Activated CD4-positive, CD25-positive, alpha-beta regulatory T cell treated with anti-CD3 and anti-CD28 coated beads, Interleukin-2, amount 50 U/mL, for 24 hours (primary cell): ENCODE measurements at regions not wholly inside any gene's neighbourhood (a gene's known extent, or its start where the extent isn't known, plus 50 kb on each side); places are given as distances from the start of the nearest gene placed in this dataset.

ENCODE experiments used
- ATAC-seq, 2 donors: fragments of 150-1000 bp; cut with Tn5 transposase; one replicate each; pipeline ENCODE4 v1.10.0; 2021; ENCODE audit warnings: mild to moderate bottlenecking in 1 of 2, moderate library complexity in 1 of 2

DNA sequence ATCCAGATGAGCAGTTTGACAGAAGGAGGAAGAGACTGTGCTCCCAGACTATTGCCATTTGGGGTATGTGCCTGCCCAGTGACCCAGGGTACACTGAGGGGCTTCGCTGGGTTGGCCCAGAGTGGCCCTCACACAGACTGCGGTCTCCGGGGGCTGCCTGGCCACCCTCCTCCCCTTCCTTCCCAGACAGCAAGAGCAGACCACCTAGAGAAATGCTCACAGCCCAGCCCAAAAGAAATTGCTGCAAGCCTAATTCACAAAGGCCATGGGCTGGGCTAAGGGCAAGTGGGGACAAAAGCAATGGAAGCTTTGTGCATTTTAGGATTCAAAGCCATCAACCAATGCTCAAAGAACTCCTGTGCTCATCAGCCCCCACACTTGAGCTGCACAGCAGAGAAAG is 277.6 kb downstream of the CDC5L start:
- no peak for ATAC-seq

GRCh38 chr6:44665683-44666082 is 278.2 kb downstream of the CDC5L start:
- no peak for ATAC-seq

GRCh38 chr6:44666324-44666723 is 278.8 kb downstream of the CDC5L start:
- no peak for ATAC-seq

DNA sequence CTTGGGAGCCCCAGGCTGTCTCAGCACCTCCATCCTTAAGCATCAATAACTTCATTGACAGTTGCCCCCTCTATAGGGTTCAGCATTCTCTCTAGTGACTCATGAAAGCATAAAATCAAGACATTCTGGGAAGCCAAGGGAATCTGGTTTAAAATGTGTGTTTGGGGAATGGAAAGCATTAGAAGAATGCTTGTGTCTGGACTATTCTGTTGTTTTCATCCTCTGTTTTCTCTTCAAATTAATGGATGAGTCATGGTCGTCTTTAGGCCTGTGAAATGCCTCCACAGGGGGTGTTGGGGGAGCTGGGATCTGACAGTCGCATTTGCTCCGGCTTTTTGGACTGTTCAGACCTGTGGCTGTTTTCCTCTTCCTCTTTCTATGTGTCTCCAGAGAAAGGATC is 279.7 kb downstream of the CDC5L start:
- ATAC-seq, result no peak

GRCh38 chr6:44667668-44668390 is 280.3 kb downstream of the CDC5L start:
- peak in 1 of 2 donors; percentile 33 for ATAC-seq

GRCh38 chr6:44668391-44668930 is 281.0 kb downstream of the CDC5L start:
- no peak for ATAC-seq

DNA sequence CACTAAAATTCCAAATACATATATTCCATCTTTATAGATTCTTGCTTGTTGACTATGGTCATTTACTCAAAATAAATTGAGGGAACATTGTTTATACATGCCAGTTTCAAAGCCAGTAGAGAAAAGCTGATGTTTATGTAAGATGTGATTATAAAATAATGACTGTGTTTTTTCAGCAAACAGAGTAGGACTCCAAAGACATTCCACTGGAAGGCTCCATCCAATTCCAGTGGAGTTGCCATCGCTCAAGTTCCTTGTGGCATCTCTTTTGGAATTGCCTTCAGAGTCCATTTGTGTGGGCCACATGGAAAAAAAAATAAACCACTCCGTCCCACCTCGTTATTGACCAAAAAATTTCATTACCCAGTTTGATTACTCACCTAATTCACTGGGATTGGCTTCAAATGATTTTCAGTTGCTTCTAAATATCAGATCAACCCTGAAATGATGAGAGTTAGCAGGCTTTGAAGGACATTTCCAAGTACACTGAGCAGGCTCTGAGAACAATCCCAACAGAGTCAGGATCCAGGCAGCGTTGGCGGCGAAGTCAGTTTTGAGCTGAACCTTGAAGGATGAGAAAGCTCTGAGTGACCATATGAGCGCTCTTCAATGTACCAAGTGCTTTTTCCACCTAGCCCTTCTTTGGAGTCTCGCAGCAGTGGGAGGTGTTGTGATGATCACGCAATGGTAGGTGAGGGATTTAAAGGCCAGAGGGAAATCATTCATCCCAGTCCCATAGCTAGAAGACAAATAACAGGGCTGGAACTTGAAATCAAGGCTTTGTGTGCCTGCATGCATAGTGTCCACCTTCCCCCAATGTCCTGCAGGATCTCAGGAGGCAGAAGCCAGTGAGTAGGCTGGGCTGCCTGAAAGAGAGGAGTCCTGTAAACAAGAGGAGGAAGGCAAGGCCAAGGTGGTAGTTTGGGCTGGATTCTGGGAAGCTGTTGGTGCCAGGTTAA is 281.7 kb downstream of the CDC5L start:
- no peak for ATAC-seq

DNA sequence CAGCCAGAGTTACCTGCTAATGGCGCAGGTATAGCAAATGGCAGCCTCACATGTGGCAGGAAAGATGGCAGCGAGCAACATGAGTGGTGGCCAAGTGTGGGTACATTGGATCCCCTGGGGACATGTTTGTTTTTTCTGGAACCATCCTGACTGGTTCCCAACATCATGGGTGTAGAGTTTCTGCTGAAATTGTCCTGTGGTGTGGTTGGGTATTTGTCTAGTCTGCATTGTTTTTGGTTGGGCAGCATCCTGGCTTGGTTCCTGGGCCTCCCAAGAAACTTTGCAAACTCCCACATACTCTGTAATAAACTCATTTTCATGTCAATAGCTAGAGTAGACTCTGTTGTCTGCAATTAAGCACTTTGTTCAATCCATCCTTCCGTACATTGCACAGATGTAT is 282.6 kb downstream of the CDC5L start:
- ATAC-seq, result no peak

- ATAC-seq, result no peak
Measured at GRCh38 chr6:44671333-44671732, 283.8 kb downstream of the CDC5L start.

DNA sequence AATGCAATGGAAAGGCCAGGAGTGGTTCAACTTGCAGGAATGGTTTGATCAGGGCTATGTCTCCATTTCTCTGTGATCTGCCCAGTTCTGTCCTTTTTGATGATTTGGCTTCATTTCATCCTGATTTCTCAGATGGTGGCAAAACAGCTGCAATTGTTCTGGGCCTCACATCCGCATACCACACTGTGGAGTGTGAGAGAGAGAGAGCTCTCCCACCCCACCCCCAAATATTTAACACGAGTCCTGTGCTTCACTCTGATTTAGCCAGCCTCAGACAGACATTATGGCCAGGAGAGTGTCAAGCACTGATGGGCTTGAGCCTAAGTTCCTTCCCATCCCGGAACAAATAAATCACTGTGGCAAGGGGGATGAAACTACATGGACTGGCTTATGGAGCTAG is 284.6 kb downstream of the CDC5L start:
- ATAC-seq, result no peak

GRCh38 chr6:44672841-44673240 is 285.3 kb downstream of the CDC5L start:
- no peak for ATAC-seq

DNA sequence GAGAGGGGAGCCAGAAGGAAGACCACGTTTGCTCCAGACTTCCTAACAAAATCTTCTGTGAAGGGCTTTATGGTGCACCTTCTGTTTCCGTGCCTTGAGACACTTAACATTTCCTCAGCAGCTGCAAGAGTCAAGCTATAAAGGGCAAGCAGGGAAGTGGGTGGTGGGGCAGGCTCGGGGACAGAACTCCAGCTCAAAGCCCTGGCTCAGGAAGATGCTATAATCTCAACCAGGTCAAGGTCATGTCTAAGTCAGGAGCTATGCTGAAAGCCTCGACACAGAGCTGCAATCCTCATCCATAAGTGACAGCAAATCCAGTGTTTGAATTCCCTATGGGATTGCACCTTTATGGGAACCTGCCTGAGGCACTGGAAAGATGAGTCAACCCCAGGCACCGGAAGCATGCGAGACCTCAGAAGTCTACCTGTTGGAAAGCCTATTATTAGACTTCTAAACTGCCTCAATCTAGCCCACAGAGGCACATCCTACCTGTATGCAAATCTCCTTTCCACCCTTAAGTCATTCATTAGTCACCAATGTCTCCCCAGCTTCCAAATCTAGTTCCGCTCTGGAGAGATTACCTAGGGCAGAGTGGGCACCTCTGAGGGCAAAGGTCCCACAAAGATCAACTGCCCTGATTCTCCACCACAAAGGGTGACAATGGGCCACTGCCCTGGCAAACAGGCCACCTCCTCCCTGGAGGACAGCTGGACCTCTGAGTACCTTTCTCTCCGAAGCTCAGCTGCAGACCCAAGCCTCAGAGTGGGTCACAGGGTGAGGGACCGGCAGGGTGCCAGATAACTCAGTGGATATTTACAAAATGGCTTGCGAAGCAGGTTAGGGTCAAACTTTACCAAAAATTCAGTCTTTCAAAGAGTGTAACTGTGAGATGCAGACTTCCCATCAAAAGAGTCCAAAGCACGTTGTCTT is 287.0 kb downstream of the CDC5L start:
- ATAC-seq, result no peak

GRCh38 chr6:44675449-44675848 is 287.9 kb downstream of the CDC5L start:
- ATAC-seq, result peak in 1 of 2 donors; percentile 25

GRCh38 chr6:44676246-44676790 is 288.8 kb downstream of the CDC5L start:
- ATAC-seq, result no peak

GRCh38 chr6:44676826-44677433 is 289.4 kb downstream of the CDC5L start:
- ATAC-seq, result no peak

DNA sequence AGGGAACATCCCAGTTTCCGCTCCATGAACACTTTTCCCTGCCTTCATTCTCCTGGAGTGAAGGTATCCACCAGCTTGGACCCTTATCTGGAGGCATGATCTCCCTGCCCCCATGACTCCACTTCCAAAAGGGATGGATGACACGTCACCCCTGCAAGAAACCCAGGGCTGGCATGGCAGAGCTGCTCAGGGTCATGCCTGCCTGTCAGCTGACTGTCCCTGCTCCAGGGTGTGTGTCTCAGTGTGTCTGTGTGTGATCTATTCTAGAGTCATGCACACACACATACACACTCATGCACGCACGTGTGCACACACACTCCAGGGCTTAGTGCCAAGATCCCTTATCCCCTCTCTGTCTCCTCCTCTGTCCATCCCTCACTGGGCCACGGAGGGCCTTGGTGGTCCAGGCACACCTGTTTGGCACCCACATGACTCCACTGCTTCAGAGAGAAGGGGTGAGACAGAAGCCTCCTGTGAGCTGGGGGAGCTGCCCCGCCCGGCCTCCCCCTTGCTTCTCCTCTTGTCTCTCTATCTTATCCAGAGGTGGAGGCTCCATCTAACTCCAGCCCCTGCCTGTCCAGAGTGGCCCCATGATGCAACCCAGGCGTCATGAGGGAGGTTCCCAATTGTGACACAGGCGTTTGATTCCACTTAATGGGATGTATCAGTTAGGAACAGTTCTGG is 290.9 kb downstream of the CDC5L start:
- no peak for ATAC-seq

DNA sequence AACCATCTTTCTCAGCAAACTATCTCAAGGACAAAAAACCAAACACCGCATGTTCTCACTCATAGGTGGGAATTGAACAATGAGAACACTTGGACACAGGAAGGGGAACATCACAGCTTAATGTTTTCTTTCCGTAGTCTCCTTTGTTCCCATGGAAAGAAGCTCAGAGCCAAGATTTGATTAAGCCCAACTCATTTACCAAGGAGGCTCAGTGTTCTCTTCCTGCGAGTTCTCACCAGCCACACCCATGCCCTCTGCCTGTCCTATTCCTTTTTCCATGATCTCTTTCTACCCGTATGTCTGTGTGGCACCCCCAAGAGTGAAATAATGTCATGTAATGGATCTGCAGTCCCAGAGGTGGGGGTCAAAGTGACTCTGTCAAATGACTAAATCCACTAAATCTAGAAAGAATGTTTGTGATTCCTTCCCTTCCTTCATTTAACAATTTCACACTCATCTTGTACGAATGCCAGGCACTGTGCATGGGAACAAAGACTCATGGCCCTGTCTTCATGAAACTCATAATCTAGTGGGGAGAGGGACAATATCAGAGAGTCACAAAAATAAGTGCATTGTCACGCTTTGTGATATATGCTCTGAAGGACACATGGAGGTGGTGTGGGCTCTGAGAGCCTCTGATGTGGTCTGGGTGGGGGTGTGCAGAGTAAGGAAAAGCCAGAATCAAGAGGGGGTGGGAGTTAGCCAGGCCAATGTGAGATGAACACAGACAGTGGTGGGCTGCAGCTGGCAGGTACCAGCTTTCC is 292.1 kb downstream of the CDC5L start:
- no peak for ATAC-seq

- no peak for ATAC-seq
Measured at GRCh38 chr6:44680202-44680720, 292.8 kb downstream of the CDC5L start.

GRCh38 chr6:44681761-44682160 is 294.3 kb downstream of the CDC5L start:
- no peak for ATAC-seq

GRCh38 chr6:44682280-44682679 is 294.8 kb downstream of the CDC5L start:
- ATAC-seq, result no peak
